ENCODE measurements at regions not wholly inside any gene's neighbourhood (a gene's known extent, or its start where the extent isn't known, plus 50 kb on each side); places are given as distances from the start of the nearest gene placed in this dataset.

GRCh38 chr1:98278055-98278454 is 357.2 kb upstream of the DPYD start:
- no peak for FAIRE-seq

- no peak for FAIRE-seq
Measured at GRCh38 chr1:98277118-98277517, 356.3 kb upstream of the DPYD start.

GRCh38 chr1:98276514-98276913 is 355.7 kb upstream of the DPYD start:
- no peak for FAIRE-seq

- no peak for FAIRE-seq
Measured at GRCh38 chr1:98268316-98268715, 347.5 kb upstream of the DPYD start.

GRCh38 chr1:98267423-98267822 is 346.6 kb upstream of the DPYD start:
- no peak for FAIRE-seq

- no peak for FAIRE-seq
Measured at GRCh38 chr1:98264727-98265126, 343.9 kb upstream of the DPYD start.

GRCh38 chr1:98260839-98261238 is 340.0 kb upstream of the DPYD start:
- no peak for FAIRE-seq

GRCh38 chr1:98260412-98260811 is 339.6 kb upstream of the DPYD start:
- FAIRE-seq = no peak

GRCh38 chr1:98256700-98257099 is 335.9 kb upstream of the DPYD start:
- FAIRE-seq = no peak

GRCh38 chr1:98253145-98253544 is 332.3 kb upstream of the DPYD start:
- FAIRE-seq = no peak

- no peak for FAIRE-seq
Measured at GRCh38 chr1:98251497-98251896, 330.7 kb upstream of the DPYD start.

GRCh38 chr1:98232678-98233077 is 311.8 kb upstream of the DPYD start:
- no peak for FAIRE-seq

- no peak for FAIRE-seq
Measured at GRCh38 chr1:98222706-98223105, 301.9 kb upstream of the DPYD start.

- FAIRE-seq = no peak
Measured at GRCh38 chr1:98221923-98222322, 301.1 kb upstream of the DPYD start.

GRCh38 chr1:98217601-98218000 is 296.8 kb upstream of the DPYD start:
- FAIRE-seq = no peak

GRCh38 chr1:98216304-98216703 is 295.5 kb upstream of the DPYD start:
- FAIRE-seq = no peak

GRCh38 chr1:98211271-98211845 is 290.5 kb upstream of the DPYD start:
- FAIRE-seq = no peak

GRCh38 chr1:98210563-98210962 is 289.7 kb upstream of the DPYD start:
- FAIRE-seq = no peak

- FAIRE-seq = no peak
Measured at GRCh38 chr1:98210064-98210463, 289.2 kb upstream of the DPYD start.

GRCh38 chr1:98205291-98206017 is 284.6 kb upstream of the DPYD start:
- no peak for FAIRE-seq

- FAIRE-seq = no peak
Measured at GRCh38 chr1:98203466-98203865, 282.6 kb upstream of the DPYD start.

GRCh38 chr1:98201666-98202081 is 280.8 kb upstream of the DPYD start:
- no peak for FAIRE-seq

GRCh38 chr1:98197356-98197755 is 276.5 kb upstream of the DPYD start:
- no peak for FAIRE-seq

GRCh38 chr1:98196012-98196411 is 275.2 kb upstream of the DPYD start:
- FAIRE-seq = no peak

- no peak for FAIRE-seq
Measured at GRCh38 chr1:98188774-98189173, 267.9 kb upstream of the DPYD start.
